HFF-Myc (cell line): ENCODE measurements at regions not wholly inside any gene's neighbourhood (a gene's known extent, or its start where the extent isn't known, plus 50 kb on each side); places are given as distances from the start of the nearest gene placed in this dataset.
A peak's percentile ranks its signal among the peaks of the same experiment; 100 is the strongest.

ENCODE experiments used
- DNase-seq: peaks from one replicate; pipeline ENCODE4 v3.0.0-alpha.2; 2011; ENCODE audit warnings: low read depth; ENCODE audit errors: extremely low read depth
- H3K4me3 ChIP-seq: replicated peaks from 2 replicates; pipeline ENCODE4 v1.5.1; 2011; ENCODE audit warnings: low read depth, mild to moderate bottlenecking, control low read depth, low read length
- CTCF ChIP-seq: IDR thresholded peaks from 2 replicates; pipeline ENCODE4 v1.5.1; 2012; ENCODE audit warnings: mild to moderate bottlenecking, low read depth, low read length, control low read depth; ENCODE audit errors: missing control alignments

GRCh38 chr3:30333143-30333542 is 273.3 kb upstream of the TGFBR2 start:
- TF ChIP-seq CTCF = no peak
- H3K4me3 ChIP-seq = no peak overlapping the region

GRCh38 chr3:30333903-30334302 is 272.5 kb upstream of the TGFBR2 start:
- no peak for TF ChIP-seq CTCF
- no peak for DNase-seq
- H3K4me3 ChIP-seq = no peak overlapping the region

More at GRCh38 chr3:30333143-30333542, 273.3 kb upstream of the TGFBR2 start:
- DNase-seq = no peak

- DNase-seq = no peak
Observed at GRCh38 chr3:30340500-30340899, 265.9 kb upstream of the TGFBR2 start.

GRCh38 chr3:30341079-30341478 is 265.3 kb upstream of the TGFBR2 start:
- no peak for TF ChIP-seq CTCF
- no peak for DNase-seq
- no peak overlapping the region for H3K4me3 ChIP-seq

More at GRCh38 chr3:30340500-30340899, 265.9 kb upstream of the TGFBR2 start:
- no peak overlapping the region for H3K4me3 ChIP-seq
- no peak for TF ChIP-seq CTCF

GRCh38 chr3:30341851-30342250 is 264.6 kb upstream of the TGFBR2 start:
- no peak for TF ChIP-seq CTCF
- no peak for DNase-seq
- H3K4me3 ChIP-seq = no peak overlapping the region

GRCh38 chr3:30342318-30343060 is 263.9 kb upstream of the TGFBR2 start:
- no peak overlapping the region for H3K4me3 ChIP-seq
- peak; percentile 86 for DNase-seq
- no peak for TF ChIP-seq CTCF
